ENCODE measurements at regions not wholly inside any gene's neighbourhood (a gene's known extent, or its start where the extent isn't known, plus 50 kb on each side); places are given as distances from the start of the nearest gene placed in this dataset.

GRCh38 chr15:46880791-46881190 lies 836.5 kb upstream of the SEMA6D start:
- H3K9ac ChIP-seq (ENCODE audit: low read depth in 1 of 2, low read length in 2 of 2) = no peak overlapping the region
- no peaks in the 10 kb centered on the region for H3K9me3 ChIP-seq (ENCODE audit: control insufficient read depth in 4 of 4, low read length in 3 of 4)
- no peak for TF ChIP-seq FOXA2 (IDR thresholded peaks at IDR 0.05)
- TF ChIP-seq MAX (IDR thresholded peaks at IDR 0.05) = no peak
- no peak for TF ChIP-seq ATF3 (IDR thresholded peaks at IDR 0.05)
- no peak for TF ChIP-seq NR2F2 (IDR thresholded peaks at IDR 0.05)
- TF ChIP-seq YY1 (IDR thresholded peaks at IDR 0.05) = no peak
- no peak for TF ChIP-seq RXRA (IDR thresholded peaks at IDR 0.05)
- TF ChIP-seq GABPA (IDR thresholded peaks at IDR 0.05 in 1 of 2, conservative IDR thresholded peaks at IDR 0.05 in 1 of 2) = no peak
- no peak for TF ChIP-seq HNF4A (conservative IDR thresholded peaks at IDR 0.05)
- TF ChIP-seq REST (IDR thresholded peaks at IDR 0.05) = no peak
- no peak for TF ChIP-seq RAD21 (IDR thresholded peaks at IDR 0.05)
- H3K27ac ChIP-seq (ENCODE audit: low read depth in 1 of 2, low read length in 2 of 2) = no peak overlapping the region
- H3K4me3 ChIP-seq (ENCODE audit: low read depth in 1 of 3, low read length in 3 of 3) = no peak overlapping the region
- no peaks in the 10 kb centered on the region for H3K36me3 ChIP-seq (ENCODE audit: control insufficient read depth in 4 of 4, insufficient read depth in 3 of 4, low read depth in 1 of 4, low read length in 3 of 4)
- DNase-seq (ENCODE audit: low spot score) = no peak
- 72% methylated on average over 2 of the region's 2 CpGs for WGBS
- no peaks in the 10 kb centered on the region for H3K4me1 ChIP-seq (ENCODE audit: control insufficient read depth in 4 of 4, insufficient read depth in 4 of 4, low read length in 3 of 4)
- H3K27me3 ChIP-seq (ENCODE audit: control insufficient read depth in 4 of 4, insufficient read depth in 4 of 4, low read length in 3 of 4) = peaks cover 0 to 2% (median 0%) of the 10 kb centered on the region in 4 donors

- H3K27me3 ChIP-seq (ENCODE audit: control insufficient read depth in 4 of 4, insufficient read depth in 4 of 4, low read length in 3 of 4) = no peaks in the 10 kb centered on the region
- DNase-seq (ENCODE audit: low spot score) = no peak
- 55% methylated on average over 4 of the region's 4 CpGs for whole genome bisulfite sequencing
- H3K4me3 ChIP-seq (ENCODE audit: low read depth in 1 of 3, low read length in 3 of 3) = no peak overlapping the region
- no peaks in the 10 kb centered on the region for H3K36me3 ChIP-seq (ENCODE audit: control insufficient read depth in 4 of 4, insufficient read depth in 3 of 4, low read depth in 1 of 4, low read length in 3 of 4)
- H3K9me3 ChIP-seq (ENCODE audit: control insufficient read depth in 4 of 4, low read length in 3 of 4) = no peaks in the 10 kb centered on the region
- TF ChIP-seq FOXA1 (IDR thresholded peaks at IDR 0.05) = no peak
- H3K9ac ChIP-seq (ENCODE audit: low read depth in 1 of 2, low read length in 2 of 2) = no peak overlapping the region
- H3K27ac ChIP-seq (ENCODE audit: low read depth in 1 of 2, low read length in 2 of 2) = no peak overlapping the region
- no peaks in the 10 kb centered on the region for H3K4me1 ChIP-seq (ENCODE audit: control insufficient read depth in 4 of 4, insufficient read depth in 4 of 4, low read length in 3 of 4)
Measured at GRCh38 chr15:46892621-46893160, 824.6 kb upstream of the SEMA6D start.

- Histone ChIP-seq H3K4me3 (ENCODE audit: low read depth in 1 of 3, low read length in 3 of 3) (no peak overlapping the region), H3K27ac (ENCODE audit: low read depth in 1 of 2, low read length in 2 of 2) (no peak overlapping the region), H3K27me3 (ENCODE audit: control insufficient read depth in 4 of 4, insufficient read depth in 4 of 4, low read length in 3 of 4) (no peaks in the 10 kb centered on the region), H3K36me3 (ENCODE audit: control insufficient read depth in 4 of 4, insufficient read depth in 3 of 4, low read depth in 1 of 4, low read length in 3 of 4) (no peaks in the 10 kb centered on the region), H3K9ac (ENCODE audit: low read depth in 1 of 2, low read length in 2 of 2) (no peak overlapping the region), H3K9me3 (ENCODE audit: control insufficient read depth in 4 of 4, low read length in 3 of 4) (no peaks in the 10 kb centered on the region), H3K4me1 (ENCODE audit: control insufficient read depth in 4 of 4, insufficient read depth in 4 of 4, low read length in 3 of 4) (no peaks in the 10 kb centered on the region)
- TF ChIP-seq CTCF (IDR thresholded peaks at IDR 0.05; ENCODE audit: low read depth, low read length, missing input control) (no peak), FOXA1 (IDR thresholded peaks at IDR 0.05) (no peak)
- WGBS = 93% methylated on average over 10 of the region's 10 CpGs
- DNase-seq (ENCODE audit: low spot score) = no peak
Measured at GRCh38 chr15:46894644-46895043, 822.7 kb upstream of the SEMA6D start.
